Left colon (tissue), 2 donors: ENCODE measurements at regions not wholly inside any gene's neighbourhood (a gene's known extent, or its start where the extent isn't known, plus 50 kb on each side); places are given as distances from the start of the nearest gene placed in this dataset.

Experiments used
- ATAC-seq: fragments of 200-7000 bp; cut with Tn5 transposase; one replicate; pipeline ENCODE4 v1.9.1; 2020; ENCODE audit warnings: mild to moderate bottlenecking, moderate library complexity
- DNase-seq, 2 donors: peaks; one replicate each; pipeline ENCODE4 v3.0.0-alpha.2; 2020
- intact Hi-C, 2 donors: fragments of 100-400 bp; cut with DNase I in 1 of 2; cut with micrococcal nuclease in 1 of 2; formaldehyde crosslinking; loops; one replicate each; pipeline versions ENCODE4 v1.11.2 to v1.14.0; 2022; cut with DNase I, micrococcal nuclease
- donor health status: DM: no; HTN: no; CAD: no.
- donor health status: DM: yes; HTN: yes; CAD: no.

DNA sequence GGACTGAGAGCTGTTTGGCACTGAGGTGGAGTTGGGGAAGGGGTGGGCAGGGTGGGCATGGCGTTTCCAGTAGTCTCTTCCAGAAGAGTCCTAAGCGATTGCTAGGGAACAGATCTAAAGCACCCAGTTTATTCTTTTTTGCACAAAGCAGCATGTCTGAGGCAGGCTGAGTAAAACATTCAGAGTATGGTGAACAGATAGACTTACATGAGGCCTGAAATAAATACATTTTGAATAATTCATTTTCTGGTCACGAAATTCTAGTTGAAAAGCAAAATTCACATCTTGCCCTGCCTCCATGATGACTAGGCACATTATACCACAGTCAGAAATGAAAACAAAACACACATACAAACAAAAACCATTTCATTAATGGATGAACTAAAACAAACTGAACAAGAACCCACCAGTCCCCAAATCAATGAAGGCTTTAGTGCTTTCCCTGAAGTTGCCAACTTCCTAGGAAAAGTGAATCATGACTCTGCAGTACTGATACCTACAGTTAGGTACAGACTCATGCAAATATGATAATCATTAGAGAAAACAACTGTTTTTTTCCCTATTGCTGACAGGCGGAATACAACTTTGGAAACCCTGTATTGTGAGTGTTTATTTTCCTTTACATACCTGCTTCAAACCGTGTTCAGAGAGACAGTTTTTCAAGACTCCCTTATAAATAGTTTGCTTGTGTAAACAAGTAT lies 702.9 kb upstream of the POU3F2 start:
- intact Hi-C loops = no loop called here
- no peak for ATAC-seq
- DNase-seq = no peak

DNA sequence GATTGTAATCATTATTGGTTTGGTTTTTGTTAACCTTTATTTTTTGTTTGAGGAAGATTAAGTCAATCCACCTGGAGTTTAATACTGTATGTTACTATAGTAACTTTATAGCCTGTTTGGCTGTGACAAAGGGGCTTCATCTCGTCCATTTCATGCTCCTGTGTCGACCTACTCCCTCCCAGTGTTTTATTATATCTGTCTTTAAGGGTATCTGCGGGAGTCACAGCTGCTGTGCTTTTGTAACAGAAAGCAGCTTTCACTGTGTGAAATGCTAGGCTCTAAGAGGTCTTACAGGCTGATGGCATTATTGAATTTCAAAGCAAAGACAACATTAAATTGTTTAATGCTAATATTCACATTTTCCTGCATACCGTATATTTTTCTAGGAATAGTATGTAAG lies 698.0 kb upstream of the POU3F2 start:
- ATAC-seq (no peak), DNase-seq (no peak)
- intact Hi-C loops = no loop called here

DNA sequence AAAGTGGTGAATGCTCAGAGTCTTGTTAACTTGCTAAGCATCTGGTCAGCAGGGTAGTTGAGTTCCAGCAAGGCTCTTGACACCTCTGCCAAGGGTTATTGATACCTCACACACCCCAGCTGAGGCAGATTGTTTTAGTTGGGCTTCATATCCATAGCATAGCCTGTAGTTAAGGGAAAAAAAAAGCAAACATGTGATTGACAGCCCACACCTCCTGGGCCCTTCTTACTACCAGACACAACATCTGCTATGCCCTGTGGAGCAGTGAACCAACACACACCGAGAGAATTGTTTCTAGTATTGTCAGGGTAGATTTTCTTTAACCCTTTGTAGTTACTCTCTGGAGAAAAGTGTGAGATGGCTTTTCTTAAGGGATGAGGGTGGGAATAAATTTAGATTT lies 697.0 kb upstream of the POU3F2 start:
- DNase-seq (no peak), ATAC-seq (no peak)
- intact Hi-C loops = no loop called here

DNA sequence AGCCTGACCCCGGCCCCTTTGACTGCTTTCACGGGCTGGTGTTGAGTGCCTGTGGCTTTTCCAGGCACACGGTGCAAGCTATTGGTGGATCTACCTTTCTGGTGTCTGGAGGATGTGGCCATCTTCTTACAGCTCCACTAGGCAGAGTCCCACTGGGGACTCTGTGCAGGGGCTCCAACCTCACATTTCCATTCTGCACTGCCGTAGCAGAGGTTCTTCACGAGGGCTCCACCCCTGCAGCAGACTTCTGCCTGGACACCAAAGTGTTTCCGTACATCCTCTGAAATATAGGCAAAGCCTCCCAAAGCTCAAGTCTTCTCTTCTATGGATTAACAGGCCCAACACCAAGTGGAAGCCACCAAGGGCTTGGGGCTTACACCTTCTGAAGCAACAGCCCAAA lies 691.5 kb upstream of the POU3F2 start:
- DNase-seq = no peak
- ATAC-seq = no peak
- intact Hi-C loops = no loop called here

DNA sequence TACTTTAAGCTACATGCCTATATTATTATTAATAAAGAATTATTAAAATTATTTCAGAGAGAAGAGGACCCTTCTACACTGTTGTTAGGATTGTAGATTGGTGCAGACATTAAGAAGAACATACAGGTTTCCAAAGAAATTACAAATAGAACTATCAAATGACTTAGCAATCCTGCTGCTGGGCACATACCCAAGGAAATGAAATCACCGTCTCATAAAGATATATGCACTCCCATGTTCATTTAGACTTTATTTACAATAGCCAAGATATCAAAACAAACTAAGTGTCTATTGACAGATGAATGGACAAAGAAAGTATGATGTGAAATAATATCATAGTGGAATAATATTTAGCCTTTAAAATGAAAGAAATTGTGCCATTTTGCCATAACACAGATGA lies 687.7 kb upstream of the POU3F2 start:
- DNase-seq (no peak), ATAC-seq (no peak)

DNA sequence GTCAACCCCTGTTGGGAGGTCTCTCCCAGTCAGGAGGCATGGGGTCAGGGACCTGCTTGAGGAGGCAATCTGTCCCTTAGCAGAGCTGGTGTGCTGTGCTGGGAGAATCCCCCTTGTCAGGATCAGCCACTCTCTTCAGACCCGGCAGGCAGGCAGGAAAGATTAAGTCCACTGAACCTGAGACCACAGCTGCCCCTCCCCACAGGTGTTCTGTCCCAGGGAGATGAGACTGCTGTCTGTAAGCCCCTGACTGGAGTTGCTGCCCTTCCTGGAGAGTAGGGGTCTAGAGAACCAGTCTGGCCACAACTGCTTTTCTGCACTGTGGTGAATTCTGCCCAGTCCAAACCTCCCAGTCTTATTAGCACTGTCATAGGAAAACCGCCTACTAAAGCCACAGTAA lies 677.8 kb upstream of the POU3F2 start:
- ATAC-seq (no peak), DNase-seq (no peak)
- intact Hi-C loops = no loop called here

More for the DNA sequence above, 687.7 kb upstream of the POU3F2 start:
- intact Hi-C loops = no loop called here

DNA sequence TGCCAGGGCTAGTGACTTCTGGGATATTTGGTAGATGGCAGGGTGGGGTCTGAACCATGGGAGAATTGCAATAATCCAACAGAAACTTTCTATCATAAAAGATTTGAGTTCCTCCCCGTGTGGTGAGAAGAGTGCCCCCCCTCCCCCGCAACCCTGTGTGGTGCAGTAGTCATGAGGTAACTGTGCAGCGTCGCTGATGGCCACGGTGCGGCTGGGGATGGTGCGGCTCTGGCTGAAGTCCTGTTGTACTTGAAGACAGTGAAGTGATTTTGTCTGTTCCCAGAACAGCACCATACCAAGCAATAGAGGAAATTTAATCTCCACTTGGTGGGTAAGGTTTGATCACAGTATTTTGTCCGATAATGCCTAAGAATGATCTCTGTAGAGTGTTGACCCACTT lies 654.8 kb upstream of the POU3F2 start:
- intact Hi-C loops = no loop called here
- DNase-seq (no peak), ATAC-seq (no peak)

DNA sequence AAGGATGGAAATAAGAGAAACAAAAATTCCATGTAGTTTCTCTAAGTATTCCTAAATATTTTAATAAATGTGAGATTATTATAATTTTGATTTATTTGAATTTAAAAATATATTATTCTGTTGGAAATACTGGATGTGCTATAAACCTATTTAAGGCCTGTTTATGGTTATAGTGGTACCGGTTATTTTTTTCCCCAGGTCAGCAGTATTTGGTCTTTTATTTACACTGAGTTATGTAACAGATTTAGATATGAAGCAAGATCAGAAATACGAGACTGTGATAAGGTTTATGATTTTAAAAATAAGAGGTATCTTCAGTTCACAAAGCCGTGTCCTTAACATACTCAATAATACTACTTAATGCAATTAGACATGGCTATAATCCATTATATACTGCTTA lies 634.3 kb upstream of the POU3F2 start:
- DNase-seq (no peak), ATAC-seq (no peak)
- intact Hi-C loops = no loop called here

DNA sequence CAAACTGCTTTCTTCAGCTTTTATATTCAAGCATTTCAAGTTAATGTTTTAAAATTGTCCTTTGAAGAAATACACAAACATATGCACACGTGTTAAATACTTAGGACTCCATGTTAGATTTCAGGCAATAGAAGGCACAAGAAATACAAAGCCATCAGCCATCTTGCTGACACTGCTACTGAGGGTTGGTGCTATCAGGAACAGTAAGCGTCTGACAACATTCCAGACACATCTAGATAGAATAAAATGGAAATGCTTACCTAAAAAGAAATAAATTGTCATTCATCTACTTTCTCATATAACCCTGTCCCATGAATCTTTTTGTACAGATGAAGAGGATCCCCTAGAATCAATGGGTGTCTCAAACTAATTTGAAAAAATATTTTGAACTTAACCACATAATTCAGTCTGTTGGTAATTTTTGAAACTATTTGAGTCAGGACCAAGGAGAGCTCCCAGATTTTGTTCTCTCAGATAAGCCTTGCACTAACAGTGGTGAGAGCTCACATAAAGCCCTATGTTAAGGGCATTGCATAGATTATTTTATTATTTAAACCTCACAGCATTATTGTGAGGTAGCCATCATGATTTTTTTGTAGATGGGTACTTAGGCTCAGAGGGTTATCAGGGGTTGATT lies 631.1 kb upstream of the POU3F2 start:
- no peak for DNase-seq
- intact Hi-C loops = no loop called here

DNA sequence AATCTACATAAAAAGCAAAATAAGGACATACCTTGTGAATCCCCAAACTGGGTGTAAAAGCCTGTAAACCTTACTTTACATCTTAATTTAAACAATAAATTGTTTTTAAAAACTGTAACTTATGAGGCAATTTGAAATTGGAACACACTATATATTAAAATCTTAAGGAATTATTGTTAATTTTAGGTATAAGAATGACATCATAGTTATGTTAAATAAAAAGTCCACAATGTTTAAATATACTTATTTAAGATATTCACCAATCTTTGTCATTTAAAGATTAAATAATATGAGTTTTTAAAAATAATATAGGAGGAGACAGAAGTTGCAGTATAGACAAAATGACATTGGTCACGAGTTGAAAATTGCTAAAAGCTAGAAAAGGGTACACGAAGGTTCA lies 621.9 kb upstream of the POU3F2 start:
- intact Hi-C loops = no loop called here
- no peak for DNase-seq
- no peak for ATAC-seq

More for the DNA sequence above, 631.1 kb upstream of the POU3F2 start:
- no peak for ATAC-seq

DNA sequence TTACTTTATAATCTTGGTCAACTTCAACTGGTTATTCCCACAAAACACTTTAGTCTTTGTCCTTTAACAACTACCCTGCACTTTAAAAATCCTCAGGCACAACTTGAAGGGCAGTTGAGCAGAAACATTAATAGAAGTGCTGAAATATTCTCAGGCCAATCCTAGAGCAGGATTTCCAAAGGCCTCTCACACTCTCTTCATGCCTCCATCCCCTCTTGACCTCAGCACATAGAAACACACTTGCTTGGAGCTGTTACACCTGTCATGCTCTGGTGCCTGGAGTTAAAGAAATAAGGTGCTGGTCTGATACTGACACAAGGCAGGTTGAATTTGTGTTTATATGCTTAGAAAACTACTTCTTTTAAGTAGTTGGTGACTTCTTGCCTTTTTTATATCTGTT lies 618.8 kb upstream of the POU3F2 start:
- DNase-seq = no peak
- intact Hi-C loops = no loop called here
- no peak for ATAC-seq

DNA sequence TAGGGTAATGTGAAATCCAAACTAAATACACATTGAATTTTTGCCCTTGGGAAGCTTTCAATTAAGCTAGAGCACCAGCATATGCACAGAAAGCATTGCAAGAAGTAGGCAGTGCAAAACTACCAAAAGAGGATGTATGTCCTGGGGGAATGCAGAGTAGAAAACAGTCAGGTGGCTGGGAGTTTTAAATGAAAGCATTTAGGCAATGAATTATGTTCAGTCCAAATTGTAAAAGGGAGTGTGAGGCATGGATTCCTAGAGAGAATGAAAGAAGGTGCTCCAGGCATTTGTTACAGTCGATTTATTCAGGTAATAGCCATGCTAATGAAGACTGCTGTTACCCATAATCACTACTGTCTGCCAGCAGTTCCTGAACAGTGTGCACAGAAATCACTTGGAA lies 604.1 kb upstream of the POU3F2 start:
- ATAC-seq (no peak), DNase-seq (no peak)
- intact Hi-C loops = no loop called here

DNA sequence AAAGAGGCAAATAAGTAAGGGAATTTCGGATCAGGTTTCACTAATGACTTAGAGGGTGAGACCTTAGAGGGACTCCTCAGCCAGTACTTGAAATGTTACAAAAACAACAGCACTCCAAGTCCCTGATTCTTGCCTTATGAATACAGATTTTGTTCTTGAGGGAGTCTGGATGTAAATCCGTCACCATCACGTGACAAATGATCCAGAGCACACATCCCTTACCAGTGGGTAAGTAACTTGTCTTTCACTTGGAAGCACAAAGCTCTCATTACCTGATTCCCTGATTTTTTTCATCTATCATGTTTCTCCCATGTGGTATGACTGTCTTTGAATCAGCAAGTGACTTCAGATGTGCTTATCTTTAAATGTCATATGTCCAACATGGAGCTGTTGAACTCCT lies 595.3 kb upstream of the POU3F2 start:
- intact Hi-C loops = no loop called here

DNA sequence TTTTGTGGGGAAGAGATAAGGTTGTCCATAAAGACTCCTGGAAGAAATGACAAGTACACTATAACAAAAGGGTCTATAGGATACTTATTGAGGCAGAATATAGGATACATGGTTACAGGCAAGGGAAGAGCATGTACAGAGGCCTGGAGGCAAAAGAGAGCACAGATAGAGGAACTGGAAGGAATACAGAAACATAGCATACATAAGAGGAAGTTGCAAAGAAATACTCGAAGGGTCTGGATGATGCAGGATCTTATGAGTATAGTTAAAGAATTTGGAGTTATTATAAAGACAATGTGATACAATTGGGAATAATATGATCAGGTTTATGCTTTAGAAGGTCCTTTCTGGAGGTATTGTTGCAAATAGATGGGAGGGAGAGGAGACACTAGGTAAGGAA lies 592.7 kb upstream of the POU3F2 start:
- ATAC-seq = no peak
- intact Hi-C loops = no loop called here
- no peak for DNase-seq

More for the DNA sequence above, 595.3 kb upstream of the POU3F2 start:
- no peak for ATAC-seq
- DNase-seq = no peak

DNA sequence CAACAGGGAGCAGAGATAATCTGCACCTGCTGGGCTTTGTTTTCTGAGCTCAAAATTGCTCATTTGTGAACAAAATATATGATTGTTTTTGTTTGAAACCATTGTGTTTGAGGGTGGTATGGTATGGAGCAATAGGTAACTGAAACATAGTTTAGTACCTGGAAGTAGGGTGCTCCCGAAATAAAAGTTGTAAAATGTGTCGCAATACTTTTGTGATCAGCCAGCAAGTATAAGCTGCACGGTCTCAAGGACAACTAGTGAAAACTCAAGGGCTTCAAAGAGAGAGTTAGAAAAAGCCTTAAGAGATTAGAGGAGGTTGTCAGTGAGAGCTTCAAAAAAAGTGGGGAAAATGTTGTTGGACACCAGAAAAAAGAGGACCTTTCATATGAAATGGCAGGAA lies 579.8 kb upstream of the POU3F2 start:
- no peak for ATAC-seq
- no peak for DNase-seq
- intact Hi-C loops = no loop called here

DNA sequence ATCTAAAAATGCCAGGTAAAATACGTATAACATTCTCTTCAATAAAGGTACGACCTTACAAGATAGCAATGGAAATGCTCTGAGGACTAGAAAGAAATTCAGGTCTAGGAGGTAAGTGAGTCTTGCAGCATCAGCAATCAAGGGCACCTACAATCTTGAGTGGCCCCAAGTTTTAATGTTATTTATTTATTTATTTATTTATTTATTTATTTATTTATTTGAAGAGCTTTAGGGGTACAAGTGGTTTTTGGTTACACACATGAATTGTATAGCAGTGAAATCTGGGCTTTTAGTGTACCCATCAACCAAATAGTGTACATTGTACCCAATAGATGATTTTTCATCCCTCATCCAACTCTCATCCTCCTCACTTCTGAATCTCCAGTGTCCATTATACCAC lies 574.0 kb upstream of the POU3F2 start:
- ATAC-seq (no peak), DNase-seq (no peak)
- intact Hi-C loops = no loop called here

DNA sequence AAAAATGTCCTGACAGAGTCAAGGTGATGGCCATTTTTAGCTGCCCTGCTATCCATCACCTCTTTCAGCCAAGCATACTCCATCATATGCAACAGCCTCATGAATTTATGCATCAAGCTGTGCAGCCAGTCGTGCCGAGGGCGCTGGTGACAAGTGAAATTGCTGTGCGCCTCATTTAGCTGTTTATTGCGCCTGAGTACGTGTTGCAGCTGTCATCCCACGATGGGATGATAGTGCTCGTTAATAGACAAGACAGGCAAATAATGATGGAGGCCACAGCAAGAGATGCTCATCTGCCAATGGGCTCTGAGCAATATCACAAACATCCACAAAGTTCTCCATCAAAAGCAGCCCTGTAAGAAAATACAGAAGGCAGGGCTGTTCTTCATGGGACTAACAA lies 562.3 kb upstream of the POU3F2 start:
- DNase-seq = no peak
- intact Hi-C loops = no loop called here
- ATAC-seq = no peak

DNA sequence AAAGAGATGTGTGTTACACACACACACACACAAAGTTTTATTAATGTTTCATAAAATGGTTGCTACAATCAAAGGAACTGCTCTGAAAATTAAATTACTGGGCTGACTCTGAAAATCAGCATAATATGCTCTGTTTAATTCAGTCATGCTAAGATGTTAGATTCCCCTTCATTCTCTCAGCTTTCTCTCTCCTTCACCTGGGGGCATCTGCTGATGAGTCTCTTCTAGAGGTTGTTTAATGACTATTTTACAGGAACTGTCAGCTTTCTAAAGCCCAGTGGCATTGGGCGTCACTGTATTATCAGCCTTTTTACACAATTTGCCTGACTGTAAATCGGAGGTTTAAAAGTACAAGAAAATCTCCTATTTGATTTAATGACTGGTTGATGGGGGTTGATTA lies 559.7 kb upstream of the POU3F2 start:
- no peak for DNase-seq
- intact Hi-C loops = no loop called here
- no peak for ATAC-seq

DNA sequence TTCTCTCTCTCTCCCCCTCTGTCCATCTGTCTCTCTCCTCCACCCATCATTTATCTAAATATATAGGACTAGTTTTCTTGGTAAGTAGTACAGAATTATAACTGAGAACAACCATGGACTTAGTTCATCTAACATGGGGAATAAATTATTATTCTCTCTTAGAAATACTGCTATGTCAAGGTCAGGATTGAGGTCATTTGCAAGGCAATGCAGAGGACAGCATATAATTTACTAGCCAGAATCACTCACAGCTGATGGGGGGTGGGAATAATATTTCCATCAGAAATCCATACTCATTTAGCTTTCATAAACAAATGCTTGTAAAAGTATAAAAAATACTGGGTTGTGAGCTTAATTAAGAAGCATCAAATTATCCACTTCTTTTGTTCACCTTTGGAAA lies 553.9 kb upstream of the POU3F2 start:
- ATAC-seq = no peak
- intact Hi-C loops = no loop called here
- DNase-seq = no peak

DNA sequence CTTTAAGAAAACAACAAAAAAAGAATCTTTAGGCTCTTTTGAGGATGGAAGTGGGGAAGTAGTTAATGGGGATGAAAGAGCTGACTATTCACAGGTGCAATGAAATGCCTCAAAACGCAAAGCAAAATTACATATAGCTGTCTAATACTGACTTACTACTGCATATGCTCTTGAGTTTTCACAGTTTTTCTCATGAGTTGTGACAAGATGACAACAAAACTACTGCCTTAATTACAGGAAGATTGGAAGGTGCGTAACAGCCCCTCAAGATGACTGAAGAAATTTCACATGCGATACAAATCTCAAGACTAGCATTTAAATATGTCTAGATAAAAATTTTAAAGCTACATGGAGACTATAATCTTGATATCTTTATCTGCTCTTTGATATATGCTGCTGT lies 547.8 kb upstream of the POU3F2 start:
- ATAC-seq (no peak), DNase-seq (no peak)

DNA sequence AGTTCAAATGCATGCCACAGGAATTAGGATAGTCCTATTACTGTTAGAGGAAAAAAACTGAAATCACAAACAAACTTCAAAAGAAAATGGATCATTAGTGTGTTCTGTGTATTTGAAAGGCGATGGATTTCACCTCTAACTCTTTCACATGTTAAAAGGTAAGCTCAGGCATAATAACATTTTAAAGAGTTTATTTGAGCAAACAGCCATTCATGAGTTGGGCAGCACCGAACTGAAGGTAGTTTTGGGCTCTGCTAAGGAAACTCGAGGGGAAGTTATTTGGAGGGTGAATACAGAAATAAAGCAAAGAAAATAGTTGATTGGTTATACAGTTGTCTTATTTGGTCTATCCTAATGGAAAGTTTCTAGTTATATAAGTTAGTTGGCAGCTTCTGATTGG lies 546.5 kb upstream of the POU3F2 start:
- DNase-seq (no peak), ATAC-seq (no peak)
- intact Hi-C loops = no loop called here

More for the DNA sequence above, 547.8 kb upstream of the POU3F2 start:
- intact Hi-C loops = no loop called here
